SK-MEL-5 (cell line): ENCODE measurements at regions not wholly inside any gene's neighbourhood (a gene's known extent, or its start where the extent isn't known, plus 50 kb on each side); places are given as distances from the start of the nearest gene placed in this dataset.

Experiments used
- DNase-seq: peaks from one replicate; pipeline ENCODE4 v3.0.0-alpha.2; 2016; ENCODE audit warnings: low read depth, low spot score
- in situ Hi-C: cut with HindIII; loops from 2 replicates; pipeline ENCODE4 v1.10.0; 2016; ENCODE audit warnings: low sequenced_read_pairs, high pct_unique_total_duplicates, low pct_unique_long_range_greater_than_20kb

DNA sequence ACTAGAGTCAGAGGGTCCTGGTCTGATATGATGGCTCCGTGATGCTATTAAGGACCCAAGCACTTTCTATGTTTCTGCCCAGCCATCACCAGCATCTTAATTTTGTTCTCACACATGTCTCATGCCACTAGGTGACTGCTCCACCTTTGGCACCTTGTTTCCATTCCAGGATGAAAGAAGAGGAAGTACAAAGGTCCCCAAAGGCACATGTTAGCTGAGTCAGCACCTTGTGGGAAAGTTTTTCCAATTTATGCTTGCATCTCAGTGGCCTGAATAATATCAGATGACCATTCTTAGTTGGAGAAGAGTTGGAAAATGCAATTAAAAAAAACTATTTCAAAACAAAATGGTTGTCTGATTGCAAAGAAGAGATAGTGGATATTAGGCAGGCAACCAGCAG lies 341.0 kb upstream of the NPSR1 start:
- DNase-seq, result no peak
- in situ Hi-C loops, result no loop called here

- in situ Hi-C loops, result no loop called here
- DNase-seq, result no peak
Observed at GRCh38 chr7:34320412-34320811, 337.6 kb upstream of the NPSR1 start.

DNA sequence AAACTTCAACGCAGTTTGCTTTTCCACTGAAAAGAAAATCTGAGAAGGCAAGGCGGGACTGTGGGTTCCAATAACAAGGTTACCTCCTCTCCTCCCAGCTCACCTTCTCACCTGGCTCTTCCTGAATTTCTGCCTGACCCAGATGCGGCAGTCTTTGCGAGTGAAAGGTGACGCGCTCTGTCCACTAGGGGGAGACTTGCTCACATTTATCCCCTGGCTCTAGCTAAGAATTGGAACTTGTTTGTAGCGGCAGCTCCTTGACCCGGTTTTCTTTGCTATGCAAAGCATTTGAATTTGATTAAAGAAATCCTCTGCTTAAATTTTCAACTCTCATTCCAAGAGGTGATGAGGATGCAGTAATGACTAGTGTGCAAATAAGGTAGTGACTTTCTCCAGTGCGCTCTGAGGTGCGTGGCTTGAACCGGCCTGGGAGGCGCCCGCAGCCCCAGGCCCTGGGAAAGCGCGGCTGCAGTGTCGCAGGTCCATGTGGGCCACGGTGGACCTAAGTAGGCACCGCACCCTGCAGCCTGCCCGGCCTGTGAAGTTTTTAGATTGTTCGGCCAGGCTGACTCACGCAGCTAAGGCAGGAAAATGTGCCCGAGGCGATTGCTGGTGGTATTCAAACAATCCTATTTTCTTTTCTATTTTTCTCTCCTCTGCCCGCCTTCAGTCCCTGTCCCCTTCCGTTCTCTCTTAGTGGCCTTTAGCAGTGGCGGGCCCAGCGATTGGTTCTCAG lies 336.9 kb upstream of the NPSR1 start:
- in situ Hi-C loops, result no loop called here
- DNase-seq, result peak; percentile 84

DNA sequence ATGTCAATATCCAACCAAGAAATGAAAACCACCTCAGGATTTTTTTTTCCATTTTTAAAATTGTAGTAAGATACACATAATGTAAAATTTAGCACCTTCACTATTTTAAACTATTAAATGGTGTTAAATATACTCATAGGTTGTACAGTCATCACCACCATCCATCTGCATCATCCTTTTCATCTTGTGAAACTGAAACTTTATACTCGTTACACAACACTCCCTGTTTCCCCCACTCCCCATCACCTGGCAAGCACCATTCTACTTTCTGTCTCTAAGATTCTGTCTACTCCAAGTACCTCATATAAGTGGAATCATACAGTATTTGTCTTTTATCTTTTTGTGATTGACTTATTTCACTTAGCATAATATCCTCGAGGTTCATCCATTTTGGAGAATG lies 335.2 kb upstream of the NPSR1 start:
- no peak for DNase-seq
- in situ Hi-C loops, result no loop called here

DNA sequence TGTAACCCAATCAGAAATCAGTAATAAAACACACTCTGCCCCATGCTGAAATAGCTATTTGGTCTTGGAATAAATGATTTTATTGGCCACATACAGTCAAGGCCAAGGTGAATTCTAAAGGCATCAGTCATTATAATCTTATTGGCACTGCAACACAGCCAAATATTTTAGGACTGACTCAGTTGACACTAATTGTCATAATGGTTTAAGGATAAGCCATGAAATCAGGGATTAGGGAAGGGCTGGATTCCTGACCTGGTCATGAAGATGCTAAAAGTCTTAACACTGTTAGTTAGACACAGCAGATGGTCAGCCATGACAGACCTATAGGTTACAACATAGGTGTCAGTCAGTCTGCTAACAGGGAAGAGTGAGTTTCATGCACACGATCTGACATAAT lies 330.3 kb upstream of the NPSR1 start:
- in situ Hi-C loops, result no loop called here
- DNase-seq, result no peak

GRCh38 chr7:34330308-34330707 lies 327.7 kb upstream of the NPSR1 start:
- in situ Hi-C loops, result no loop called here
- no peak for DNase-seq

- in situ Hi-C loops, result no loop called here
- no peak for DNase-seq
Observed at GRCh38 chr7:34331102-34331501, 326.9 kb upstream of the NPSR1 start.

- in situ Hi-C loops, result no loop called here
Observed at GRCh38 chr7:34332006-34332405, 326.0 kb upstream of the NPSR1 start.

GRCh38 chr7:34333184-34333583 lies 324.8 kb upstream of the NPSR1 start:
- in situ Hi-C loops, result no loop called here
- DNase-seq, result no peak

More at GRCh38 chr7:34332006-34332405, 326.0 kb upstream of the NPSR1 start:
- DNase-seq, result no peak

- in situ Hi-C loops, result no loop called here
- DNase-seq, result no peak
Observed at GRCh38 chr7:34333925-34334324, 324.1 kb upstream of the NPSR1 start.

DNA sequence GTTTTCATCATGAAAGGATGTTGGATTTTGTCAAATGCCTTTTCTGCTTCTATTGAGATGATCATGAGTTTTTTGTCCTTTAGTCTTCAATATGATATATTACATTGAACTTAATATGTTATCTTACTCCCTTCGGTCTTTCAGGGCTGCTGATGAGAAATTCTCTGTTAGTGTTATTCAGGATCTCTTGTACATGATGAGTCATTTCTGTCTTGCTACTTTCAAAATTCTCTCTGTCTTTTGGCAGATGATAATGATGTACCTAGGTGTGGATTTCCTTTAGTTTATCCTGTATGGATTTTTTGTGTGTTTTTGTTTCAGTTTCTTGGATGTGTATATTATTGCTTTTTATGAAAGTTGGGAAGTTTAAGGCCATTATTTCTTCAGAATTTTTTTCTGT lies 320.9 kb upstream of the NPSR1 start:
- no peak for DNase-seq
- in situ Hi-C loops, result no loop called here

GRCh38 chr7:34338961-34339526 lies 319.0 kb upstream of the NPSR1 start:
- DNase-seq, result no peak
- in situ Hi-C loops, result no loop called here

DNA sequence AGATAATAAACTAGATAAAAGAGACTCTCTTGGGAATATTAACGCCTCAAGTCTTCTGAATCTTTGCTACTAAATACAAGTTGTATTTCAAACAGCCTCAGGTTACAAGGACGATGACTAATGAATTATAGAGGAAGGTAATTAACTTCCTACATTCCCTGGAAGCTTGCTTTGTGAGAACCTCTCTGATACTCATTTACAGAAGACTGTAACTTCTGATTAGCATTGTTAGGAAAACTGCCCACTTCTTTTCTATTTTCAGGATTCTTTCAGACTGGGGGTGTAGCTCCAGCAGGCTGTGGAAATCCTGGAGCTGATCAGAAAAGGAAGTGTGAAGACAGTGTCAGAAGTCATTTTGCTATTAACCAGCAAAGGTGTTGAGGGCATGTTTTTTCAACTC lies 316.7 kb upstream of the NPSR1 start:
- no peak for DNase-seq
- in situ Hi-C loops, result no loop called here

GRCh38 chr7:34342387-34342786 lies 315.6 kb upstream of the NPSR1 start:
- in situ Hi-C loops, result no loop called here

GRCh38 chr7:34343667-34344066 lies 314.4 kb upstream of the NPSR1 start:
- no peak for DNase-seq
- in situ Hi-C loops, result no loop called here

More at GRCh38 chr7:34342387-34342786, 315.6 kb upstream of the NPSR1 start:
- DNase-seq, result no peak

- no peak for DNase-seq
- in situ Hi-C loops, result no loop called here
Observed at GRCh38 chr7:34354011-34354410, 304.0 kb upstream of the NPSR1 start.

- in situ Hi-C loops, result no loop called here
- no peak for DNase-seq
Observed at GRCh38 chr7:34354899-34355298, 303.1 kb upstream of the NPSR1 start.

DNA sequence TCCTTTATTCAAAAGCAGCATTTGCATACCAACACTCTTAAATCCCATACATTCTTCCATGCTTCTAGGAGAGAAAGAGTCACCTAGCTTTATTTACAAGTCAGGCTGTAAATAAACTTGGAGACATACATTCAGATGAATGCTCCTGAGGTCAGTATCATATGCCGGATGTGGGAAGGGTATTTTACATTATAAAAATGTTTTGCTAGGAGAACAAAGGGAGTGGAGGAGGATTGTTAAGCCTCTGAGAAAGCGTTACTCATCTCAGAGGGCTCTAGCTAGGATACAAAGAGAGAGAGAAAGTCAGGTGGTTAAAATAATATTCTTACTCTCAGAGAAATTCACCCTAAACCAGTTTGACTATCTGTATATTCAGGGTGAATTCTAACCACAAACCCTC lies 300.9 kb upstream of the NPSR1 start:
- DNase-seq, result no peak
- in situ Hi-C loops, result no loop called here

GRCh38 chr7:34357946-34358345 lies 300.1 kb upstream of the NPSR1 start:
- in situ Hi-C loops, result no loop called here
- DNase-seq, result no peak
